NB4 (cell line): ENCODE measurements at regions not wholly inside any gene's neighbourhood (a gene's known extent, or its start where the extent isn't known, plus 50 kb on each side); places are given as distances from the start of the nearest gene placed in this dataset.

Experiments used
- CTCF ChIP-seq: IDR thresholded peaks from one replicate; pipeline ENCODE4 v1.5.1; 2012; ENCODE audit warnings: low read depth, low read length
- POLR2A ChIP-seq: IDR thresholded peaks from 2 replicates; pipeline ENCODE4 v1.6.1; 2011; ENCODE audit warnings: mild to moderate bottlenecking; ENCODE audit not compliant: insufficient read length; ENCODE audit errors: extremely low read depth
- TF ChIP-seq, protein P1 (sequence below): IDR thresholded peaks from 2 replicates; pipeline ENCODE4 v1.6.1; 2011; ENCODE audit warnings: low read depth, low read length

DNA sequence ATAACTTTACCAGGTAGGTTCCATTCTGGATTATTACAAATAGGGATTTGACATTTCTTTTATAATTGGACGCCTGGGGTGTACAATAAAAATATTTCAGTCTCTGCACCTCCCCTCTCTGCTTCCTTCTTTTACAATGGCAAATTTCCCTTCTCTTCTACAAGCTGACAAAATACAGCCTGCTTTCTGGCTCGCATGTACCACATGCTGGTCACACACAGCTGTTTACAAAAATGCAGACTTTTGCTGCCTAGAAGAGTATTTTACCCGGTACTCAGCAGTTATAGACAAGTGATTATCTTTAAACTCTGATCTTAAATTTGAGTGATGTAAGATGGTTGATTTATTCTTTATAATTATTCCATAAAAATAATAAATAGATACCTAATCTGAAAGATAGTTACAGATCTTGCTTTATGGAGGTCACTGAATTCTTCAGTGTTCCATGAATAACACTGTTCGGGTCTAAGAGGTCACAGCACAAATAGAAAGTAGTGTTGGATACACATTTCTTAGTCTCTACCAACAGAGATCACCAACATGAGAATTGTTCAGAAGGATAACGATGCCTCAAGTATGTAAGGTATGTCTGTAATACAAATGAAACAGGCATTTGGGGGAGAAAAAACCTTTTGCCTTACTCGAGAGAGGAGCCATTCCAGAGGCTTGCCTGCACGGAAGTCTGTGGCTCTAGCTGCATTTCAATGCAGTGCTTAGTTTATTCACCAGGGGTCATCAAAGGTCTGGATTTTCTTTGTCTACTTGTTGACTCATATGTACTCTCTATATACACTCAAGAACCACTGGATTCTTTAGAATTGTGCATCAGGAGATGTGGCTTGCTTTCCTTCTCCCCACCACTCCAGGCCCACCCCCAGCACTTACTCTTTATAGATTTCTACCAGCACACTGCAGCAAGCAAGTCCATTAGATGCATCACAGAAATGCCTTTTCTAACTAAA is 206.6 kb upstream of the RFX3 start:
- peak; percentile 95 for TF ChIP-seq CTCF
- TF ChIP-seq POLR2A, result no peak
- TF ChIP-seq, protein P1, sequence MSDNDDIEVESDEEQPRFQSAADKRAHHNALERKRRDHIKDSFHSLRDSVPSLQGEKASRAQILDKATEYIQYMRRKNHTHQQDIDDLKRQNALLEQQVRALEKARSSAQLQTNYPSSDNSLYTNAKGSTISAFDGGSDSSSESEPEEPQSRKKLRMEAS, result no peak
